HFF-Myc (cell line): ENCODE measurements at regions not wholly inside any gene's neighbourhood (a gene's known extent, or its start where the extent isn't known, plus 50 kb on each side); places are given as distances from the start of the nearest gene placed in this dataset.
A peak's percentile ranks its signal among the peaks of the same experiment; 100 is the strongest.

Source experiments
- DNase-seq: peaks from one replicate; pipeline ENCODE4 v3.0.0-alpha.2; 2011; ENCODE audit warnings: low read depth; ENCODE audit errors: extremely low read depth
- H3K4me3 ChIP-seq: replicated peaks from 2 replicates; pipeline ENCODE4 v1.5.1; 2011; ENCODE audit warnings: low read depth, mild to moderate bottlenecking, control low read depth, low read length
- TF ChIP-seq, protein P1 (sequence below): IDR thresholded peaks from 2 replicates; pipeline ENCODE4 v1.5.1; 2012; ENCODE audit warnings: mild to moderate bottlenecking, low read depth, low read length, control low read depth; ENCODE audit errors: missing control alignments

DNA sequence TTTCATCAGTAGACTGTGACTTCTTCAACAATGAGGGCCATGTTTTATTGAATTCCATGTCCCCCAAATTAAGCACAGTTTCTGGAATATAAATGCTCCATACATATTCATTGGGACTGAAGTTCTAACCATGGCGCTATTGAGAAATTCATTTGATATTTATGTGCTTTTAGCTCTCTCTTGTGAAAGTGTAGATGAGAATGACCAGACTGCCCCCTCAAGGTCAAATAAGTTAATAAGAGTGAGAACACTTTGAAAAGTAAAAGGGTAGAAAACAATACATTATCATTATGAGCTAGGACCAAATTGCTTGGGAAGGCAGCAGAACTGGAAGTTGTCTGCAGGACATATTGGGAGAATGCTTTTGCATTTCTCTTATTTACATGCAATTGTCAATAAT, 597.9 kb downstream of the EPM2A start:
- peak; percentile 9 for DNase-seq
- TF ChIP-seq, protein P1, sequence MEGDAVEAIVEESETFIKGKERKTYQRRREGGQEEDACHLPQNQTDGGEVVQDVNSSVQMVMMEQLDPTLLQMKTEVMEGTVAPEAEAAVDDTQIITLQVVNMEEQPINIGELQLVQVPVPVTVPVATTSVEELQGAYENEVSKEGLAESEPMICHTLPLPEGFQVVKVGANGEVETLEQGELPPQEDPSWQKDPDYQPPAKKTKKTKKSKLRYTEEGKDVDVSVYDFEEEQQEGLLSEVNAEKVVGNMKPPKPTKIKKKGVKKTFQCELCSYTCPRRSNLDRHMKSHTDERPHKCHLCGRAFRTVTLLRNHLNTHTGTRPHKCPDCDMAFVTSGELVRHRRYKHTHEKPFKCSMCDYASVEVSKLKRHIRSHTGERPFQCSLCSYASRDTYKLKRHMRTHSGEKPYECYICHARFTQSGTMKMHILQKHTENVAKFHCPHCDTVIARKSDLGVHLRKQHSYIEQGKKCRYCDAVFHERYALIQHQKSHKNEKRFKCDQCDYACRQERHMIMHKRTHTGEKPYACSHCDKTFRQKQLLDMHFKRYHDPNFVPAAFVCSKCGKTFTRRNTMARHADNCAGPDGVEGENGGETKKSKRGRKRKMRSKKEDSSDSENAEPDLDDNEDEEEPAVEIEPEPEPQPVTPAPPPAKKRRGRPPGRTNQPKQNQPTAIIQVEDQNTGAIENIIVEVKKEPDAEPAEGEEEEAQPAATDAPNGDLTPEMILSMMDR, result no peak
- no peak overlapping the region for H3K4me3 ChIP-seq

DNA sequence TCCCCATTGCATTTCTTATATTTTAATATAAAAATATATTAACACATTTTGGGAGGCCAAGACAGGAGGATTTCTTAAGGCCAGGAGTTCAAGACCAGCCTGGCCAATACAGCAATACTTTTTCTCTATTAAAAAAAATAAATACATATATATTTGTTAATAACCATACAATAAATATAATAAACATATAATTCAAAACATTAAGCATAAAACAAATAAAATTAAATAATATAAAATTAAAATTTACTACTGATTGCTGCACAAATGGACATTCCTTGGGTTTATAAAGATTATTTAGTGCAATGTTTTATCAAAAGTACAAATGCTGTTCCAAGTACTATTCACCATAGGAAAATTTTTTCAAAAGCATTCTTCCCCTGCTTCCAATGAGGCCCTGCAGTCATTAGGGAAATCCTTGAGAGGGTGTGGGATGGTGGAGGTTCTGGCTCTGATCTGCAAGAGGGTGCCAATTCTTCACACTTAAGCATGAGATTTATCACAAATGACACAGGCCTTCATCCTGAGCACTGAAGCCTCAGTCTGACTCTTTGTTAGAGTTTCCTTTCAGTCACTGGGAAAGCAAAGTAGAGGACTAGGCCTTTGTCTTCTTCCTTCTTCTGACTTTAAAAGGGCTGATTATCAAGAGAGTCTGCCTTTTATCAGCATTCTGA, 596.7 kb downstream of the EPM2A start:
- no peak for DNase-seq
- TF ChIP-seq, protein P1, result no peak
- H3K4me3 ChIP-seq, result no peak overlapping the region

DNA sequence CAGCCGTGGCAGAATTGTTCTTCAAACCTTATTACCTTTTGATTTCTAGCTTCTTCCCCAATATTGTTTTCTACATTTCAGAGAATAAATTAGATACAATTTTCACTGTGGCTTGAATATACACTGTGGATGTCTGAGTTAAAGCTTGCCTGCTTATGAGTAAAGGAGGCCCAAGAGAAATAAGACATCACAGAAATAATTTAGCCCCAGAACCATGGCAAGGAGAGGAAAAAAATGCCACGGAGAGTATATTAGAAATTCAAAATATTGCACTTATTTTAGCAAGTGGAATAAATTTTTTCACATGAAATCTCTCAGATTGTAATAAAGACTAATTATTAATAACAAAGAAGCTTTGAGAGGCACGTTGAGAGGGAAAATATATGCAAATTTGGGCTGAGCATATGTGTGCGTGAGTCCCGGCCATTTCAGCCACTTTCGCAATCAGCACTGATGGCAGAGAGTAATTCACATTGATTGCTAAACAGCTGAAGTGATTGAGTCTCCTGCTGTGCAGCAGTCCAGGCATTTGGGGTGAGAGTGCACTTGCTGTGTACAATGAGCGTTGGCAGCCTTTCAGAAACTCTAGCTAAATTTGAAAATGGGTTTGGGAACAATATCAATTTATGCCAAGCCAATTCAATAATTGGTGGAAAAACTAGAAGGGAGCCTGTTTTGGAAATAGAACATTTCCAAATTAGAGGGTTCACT, 596.0 kb downstream of the EPM2A start:
- no peak for DNase-seq
- H3K4me3 ChIP-seq, result no peak overlapping the region
- TF ChIP-seq, protein P1, result no peak

DNA sequence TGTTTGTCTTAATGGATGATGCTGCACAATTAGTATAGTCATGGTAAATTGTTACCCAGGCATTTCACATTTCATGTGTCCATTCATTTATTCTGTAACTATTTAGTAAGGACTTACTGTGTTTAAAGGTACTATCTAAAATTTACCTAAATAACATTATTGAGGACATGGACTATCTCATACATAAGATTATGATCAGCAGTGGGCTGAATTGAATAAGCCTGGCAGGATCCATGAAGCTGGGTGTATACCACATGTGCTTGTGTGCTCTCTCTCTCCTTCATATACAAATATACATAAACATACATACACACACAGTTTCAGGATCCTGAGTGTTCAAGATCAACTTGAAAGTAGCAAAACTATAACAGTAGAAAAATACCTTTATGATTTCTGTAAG, 595.4 kb downstream of the EPM2A start:
- H3K4me3 ChIP-seq, result no peak overlapping the region
- TF ChIP-seq, protein P1, result no peak
- DNase-seq, result no peak

DNA sequence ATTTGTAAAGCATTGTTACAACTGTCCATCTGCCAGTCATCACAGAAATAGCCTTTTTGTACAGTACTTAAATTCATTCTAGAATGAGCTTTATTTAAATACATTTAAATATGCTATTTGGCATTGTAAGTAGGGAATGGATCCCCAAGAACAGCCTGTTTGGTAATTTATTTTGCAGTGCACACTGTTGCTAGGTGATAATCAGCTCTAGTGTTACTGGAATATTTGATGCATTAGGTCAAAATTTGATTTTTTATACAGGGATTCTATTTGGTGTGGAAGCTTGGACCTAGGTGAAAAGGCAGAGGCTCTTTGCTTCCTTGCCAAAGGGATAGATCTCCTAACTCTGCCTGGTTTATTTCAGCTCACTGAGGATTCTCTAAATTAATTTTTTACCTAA, 593.7 kb downstream of the EPM2A start:
- TF ChIP-seq, protein P1, result no peak
- DNase-seq, result no peak
- no peak overlapping the region for H3K4me3 ChIP-seq

DNA sequence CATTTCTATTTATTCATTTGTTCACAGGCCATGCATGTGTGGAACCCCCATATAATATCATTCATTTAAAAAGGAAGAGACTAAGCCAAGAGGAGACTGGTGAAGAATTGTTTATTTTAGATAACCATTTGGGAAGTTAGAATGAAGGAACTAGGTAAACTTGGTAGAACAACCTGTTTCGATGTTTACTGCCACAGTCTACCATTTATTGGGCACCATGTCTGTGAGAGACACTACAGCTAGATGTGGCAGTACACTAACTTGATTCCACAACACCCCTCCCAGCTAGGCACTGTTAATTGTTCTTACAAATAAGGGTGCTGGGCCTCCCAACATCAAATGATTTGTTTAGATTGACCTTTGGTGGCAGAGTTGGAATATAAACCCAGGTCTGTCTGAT, 592.4 kb downstream of the EPM2A start:
- TF ChIP-seq, protein P1, result no peak
- no peak for DNase-seq

More for the DNA sequence above, 592.4 kb downstream of the EPM2A start:
- no peak overlapping the region for H3K4me3 ChIP-seq
